Stimulated activated CD4-positive, alpha-beta T cell treated with anti-CD3 and anti-CD28 coated beads, TNF-alpha, amount 100 ng/mL, for 24 hours (primary cell): ENCODE measurements at regions not wholly inside any gene's neighbourhood (a gene's known extent, or its start where the extent isn't known, plus 50 kb on each side); places are given as distances from the start of the nearest gene placed in this dataset.
A peak's percentile ranks its signal among the peaks of the same experiment; 100 is the strongest.
"Not testable (repeated sequence)": the region's sequence is repeated elsewhere in the genome, so short reads cannot be mapped to it uniquely, and the experiment has no call there.

Experiments
- DNase-seq, 3 experiments: peaks; one replicate each; pipeline ENCODE4 v3.0.0-alpha.2; 2020; ENCODE audit warnings: low read depth in 3 of 3

GRCh38 chr14:101616202-101616601, 54.9 kb downstream of the DIO3 start:
- no peak for DNase-seq

DNA sequence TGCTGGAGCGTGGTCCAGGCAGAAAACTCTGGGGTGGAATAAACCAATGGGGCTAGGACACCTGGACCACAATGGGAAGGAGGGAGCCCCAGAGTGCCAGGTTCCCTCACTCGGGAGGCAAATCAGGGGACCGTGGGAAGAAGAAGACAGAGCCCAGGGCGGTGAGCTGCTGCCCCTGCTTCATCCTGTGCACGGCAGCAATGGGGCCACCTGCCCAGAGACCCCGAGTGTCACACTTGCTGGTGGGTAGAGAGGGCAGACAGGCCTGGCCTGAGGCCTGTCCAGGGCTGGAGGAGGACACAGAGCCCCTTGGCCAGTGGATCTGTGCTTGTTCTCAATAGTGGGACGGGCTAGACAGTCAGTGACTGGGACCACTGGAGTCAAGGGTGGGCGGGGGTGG, 58.2 kb downstream of the DIO3 start:
- DNase-seq = no peak

GRCh38 chr14:101620031-101620788, 58.9 kb downstream of the DIO3 start:
- no peak for DNase-seq

DNA sequence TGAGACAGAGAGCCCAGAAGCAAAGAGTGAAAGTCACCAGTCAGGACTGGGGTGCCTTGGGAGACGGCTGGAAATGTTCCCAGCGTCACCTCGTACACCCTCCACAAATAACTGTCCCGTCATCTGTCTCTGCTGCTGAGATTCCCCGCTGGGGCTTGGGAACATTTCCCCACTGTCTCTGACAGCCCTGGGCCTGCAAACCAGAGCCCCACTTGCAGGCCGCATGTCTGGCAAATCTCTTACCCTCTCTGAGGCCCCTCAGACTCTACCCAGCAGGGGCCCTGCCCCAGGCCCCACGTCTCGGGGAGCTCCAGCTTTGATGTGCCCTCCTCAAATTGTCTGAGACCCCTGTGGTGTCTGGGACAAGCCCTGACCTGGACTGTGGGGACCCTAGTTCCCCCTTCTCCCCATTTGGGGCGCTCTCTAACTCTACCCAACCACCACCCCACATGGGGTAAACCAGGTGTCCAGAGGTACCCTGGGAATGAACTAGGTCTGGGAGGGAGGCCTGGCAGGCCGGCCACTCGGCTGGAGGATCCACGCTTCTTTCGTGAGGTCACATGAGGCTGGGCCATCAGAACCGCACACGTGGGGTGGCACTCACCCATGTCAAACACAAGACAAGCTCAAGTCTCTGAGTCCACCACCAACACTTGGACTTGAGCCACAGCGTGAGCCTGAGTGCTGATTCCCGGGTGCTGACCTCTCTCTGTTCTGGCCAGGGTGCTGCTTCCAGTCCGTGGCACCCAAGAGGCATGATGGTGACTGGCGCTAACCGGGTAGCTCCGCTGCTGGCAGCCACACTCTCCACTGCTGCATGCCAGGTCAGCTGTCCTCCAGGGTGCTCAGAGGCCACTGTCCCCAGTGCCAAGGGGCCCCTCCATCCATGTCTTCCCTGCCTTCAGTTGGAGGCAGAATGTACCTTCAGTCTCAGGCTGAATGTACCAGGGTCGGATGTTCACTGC, 59.8 kb downstream of the DIO3 start:
- DNase-seq = no peak

DNA sequence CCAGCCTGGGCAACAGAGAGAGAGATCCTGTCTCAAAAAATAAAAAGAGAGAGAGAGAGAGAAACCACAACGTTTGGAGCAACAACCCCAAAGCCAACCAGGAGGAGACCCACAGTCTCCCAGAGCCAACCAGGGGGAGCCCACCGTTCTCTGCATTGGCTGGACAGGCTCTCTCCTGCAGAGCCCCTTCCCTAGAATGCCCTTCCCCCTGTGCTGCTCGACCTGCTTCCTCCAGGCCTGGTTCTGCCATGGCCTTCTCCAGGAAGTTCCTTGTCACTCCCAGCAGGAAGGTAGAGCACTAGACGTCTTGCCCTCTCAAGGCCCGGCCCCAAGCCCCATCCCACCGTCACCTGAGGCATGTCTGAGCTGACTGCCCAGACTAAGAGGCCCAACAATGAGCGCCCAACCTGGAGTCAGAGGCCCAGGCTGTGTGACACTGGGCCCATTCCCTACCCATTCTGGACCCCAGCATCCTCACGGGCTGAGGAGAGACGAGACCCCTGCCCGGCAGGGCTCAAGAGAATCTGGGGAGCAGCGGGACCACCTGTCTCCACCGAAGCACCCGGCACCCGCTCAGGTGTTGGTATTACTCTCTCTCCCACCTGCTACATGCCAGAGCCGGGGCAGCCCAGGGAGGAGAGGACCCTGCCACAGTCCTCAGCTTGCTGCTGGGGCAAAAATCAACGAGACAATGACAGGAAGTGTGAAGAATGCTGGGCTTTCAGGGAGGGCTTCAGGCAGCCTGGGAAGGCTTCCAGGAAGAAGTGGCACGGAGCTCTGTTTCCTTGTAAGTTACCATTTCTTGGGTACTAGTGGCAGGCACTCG, 61.2 kb downstream of the DIO3 start:
- no peak for DNase-seq

- DNase-seq = no peak
Measured at GRCh38 chr14:101623077-101623372, 61.7 kb downstream of the DIO3 start.

GRCh38 chr14:101623685-101624444, 62.6 kb downstream of the DIO3 start:
- no peak for DNase-seq

- DNase-seq = no peak
Measured at GRCh38 chr14:101624536-101624935, 63.2 kb downstream of the DIO3 start.

DNA sequence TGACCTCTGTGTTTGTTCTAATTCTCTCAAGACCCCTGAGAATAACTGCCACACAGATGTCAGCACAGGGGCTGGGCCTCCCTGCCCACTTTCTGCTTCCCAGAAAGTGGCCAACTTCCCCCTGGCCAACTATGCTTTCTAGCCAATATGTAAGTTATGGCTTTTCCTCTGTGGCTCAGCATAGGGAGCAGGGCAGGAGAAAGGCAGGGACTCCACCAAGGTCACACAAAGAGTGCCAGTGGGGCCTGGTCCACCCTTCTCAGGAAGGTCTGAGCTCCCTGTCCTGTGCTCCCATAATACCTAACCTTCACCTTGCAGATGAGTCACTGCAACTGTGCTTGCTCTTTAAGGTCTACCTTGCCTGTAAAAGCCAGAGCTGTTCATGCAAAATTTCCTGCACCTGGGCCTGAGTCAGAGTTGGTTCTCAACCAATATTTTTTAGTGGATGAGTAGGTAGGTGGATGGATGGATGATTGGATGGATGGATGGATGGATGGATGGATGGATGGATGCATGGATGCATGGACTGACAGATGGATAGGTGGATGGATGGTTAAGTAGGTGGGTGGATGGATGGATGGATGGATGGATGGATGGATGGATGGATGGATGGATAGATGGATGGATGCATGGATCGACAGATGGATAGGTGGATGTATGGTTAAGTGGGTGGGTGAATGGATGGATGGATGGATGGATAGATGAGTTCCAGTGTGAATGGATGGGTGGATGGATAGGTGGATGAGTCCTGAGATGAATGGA, 64.2 kb downstream of the DIO3 start:
- DNase-seq = no peak

DNA sequence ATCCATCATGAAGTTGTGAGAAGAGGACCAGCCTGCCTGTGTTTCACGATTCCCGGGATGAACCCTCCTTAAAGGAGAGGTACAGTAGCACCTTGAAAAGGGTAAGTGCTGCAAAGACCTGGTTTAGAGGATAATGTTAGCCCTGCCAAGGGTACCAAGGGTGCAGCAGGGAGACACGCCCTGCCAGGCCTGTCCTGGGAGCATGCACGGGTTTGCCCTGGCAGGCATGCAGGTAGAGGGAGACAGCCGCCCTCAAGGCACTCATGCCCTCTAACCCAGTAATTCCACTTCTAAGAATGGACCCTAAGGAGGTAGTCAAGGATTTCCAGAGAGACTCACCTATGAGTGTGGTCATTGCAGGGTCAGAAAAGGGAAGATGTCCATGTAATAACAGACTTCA, 65.0 kb downstream of the DIO3 start:
- DNase-seq = no peak

- DNase-seq = no peak
Measured at GRCh38 chr14:101627915-101628262, 66.6 kb downstream of the DIO3 start.

DNA sequence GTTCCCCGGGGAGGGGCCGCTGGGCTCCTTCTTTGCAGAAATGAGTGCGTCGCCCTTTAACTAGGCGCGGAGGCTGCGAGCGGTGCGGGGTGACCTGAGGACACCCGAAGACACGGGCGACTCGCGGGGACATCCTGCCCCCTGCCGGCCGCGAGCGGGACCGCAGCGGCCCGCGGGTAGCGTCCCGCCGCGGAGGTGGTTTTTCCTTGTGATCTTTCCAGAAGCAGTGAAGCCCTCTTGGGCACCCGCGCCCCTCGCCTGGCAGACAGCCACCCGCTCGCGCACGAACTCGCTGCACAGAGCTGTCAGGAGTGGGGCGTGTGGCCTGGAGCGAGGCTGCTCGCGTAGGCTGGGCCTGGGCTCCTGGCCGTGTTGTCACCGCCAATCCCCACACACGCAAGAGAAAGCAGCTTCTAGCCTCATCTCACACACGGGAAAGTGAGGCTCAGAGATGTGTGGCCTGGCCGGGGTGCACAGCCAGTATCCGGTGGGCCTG, 67.2 kb downstream of the DIO3 start:
- peak; percentile 36 to 72 (median 56) for DNase-seq

DNA sequence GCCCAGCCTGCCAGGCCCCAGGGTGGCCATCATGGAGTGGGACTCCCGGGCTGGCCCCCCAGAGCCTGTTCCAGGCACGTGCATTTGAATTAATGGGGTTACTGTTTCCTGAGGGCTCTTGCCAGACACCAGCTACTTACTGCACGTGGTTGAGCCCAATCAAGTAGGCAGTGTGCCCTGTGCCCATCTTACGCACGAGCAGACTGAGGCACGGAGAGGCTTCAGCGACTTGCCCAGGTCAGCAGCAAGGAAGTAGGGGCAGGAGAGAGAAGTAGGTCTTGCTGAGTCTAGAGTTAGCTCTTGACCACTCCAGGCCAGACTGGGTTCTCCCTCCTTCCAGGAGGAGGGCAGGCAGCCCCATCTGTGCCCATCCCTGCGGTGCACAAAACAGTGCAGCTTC, 67.7 kb downstream of the DIO3 start:
- no peak for DNase-seq

GRCh38 chr14:101630056-101630965, 69.0 kb downstream of the DIO3 start:
- no peak for DNase-seq

DNA sequence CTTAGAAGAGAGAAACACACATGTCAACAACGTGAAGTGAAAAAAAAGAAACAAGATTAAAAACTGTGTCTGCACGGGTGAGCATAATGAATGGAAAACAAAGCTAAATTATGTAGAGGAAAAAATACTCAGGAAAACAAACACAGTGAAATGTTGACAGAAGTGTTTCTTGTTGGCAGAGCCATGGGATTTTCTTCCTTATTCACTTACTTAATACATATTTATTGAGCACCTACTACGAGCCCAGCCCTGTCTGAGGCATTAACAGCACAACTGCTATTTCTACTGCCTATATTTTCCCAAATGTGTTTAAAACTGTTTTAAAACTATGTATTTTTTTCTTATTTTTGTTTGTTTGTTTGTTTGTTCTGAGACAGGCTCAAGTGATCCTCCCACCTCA, 69.9 kb downstream of the DIO3 start:
- DNase-seq = no peak

DNA sequence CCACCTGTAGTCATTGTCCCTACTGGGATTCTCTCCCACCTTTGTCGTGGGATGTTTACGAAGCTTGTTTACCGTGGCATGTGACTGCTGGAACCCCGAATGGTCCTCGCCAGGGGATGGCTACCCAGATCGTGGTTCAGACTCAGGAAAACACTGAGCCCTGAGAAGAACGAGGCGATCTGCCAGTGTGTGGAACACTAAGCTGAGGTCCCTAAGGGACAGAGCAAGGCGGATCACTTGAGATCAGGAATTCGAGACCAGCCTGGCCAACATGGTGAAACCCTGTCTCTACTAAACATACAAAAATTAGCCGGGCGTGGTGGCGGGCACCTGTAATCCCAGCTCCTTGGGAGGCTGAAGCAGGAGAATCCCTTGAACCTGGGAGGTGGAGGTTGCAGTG, 70.7 kb downstream of the DIO3 start:
- DNase-seq = not testable (repeated sequence)

DNA sequence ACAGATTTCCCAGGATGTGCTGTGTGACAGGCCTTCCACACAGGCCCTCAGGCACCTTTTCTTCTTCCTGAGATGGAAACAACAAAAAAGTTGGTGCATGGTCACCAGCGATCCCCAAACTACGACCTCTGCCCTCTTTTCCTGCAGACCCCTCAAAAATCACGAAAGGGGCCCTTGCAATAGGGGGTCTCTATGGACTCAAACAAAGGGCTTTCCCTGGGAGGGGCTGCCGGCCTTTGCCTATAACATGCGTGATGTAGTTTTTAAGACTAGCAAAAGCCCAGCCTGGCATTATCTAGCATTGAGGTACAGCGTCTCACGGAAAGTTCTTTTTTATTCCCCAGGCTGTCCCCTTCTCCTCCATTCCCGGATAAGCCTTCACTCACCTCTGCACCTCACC, 71.2 kb downstream of the DIO3 start:
- no peak for DNase-seq

DNA sequence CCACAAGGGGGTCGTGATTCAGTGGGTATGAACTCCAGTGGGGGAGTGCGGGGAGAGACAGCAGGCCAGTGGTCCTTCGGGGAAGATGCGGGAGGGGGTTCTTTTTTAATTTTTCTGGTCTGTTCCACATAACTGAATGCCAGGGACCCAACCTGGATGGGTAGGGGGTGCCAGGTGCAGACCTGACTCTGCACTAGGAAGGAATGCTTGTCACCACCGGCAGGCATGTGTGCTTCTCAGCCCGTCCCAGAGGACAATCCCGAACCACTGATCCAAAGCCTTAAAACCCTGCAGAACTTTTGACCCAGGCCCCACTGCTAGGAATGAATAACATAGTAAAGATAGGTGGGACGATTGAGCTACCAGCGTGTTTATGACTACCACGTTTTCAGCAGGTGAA, 72.0 kb downstream of the DIO3 start:
- DNase-seq = no peak

DNA sequence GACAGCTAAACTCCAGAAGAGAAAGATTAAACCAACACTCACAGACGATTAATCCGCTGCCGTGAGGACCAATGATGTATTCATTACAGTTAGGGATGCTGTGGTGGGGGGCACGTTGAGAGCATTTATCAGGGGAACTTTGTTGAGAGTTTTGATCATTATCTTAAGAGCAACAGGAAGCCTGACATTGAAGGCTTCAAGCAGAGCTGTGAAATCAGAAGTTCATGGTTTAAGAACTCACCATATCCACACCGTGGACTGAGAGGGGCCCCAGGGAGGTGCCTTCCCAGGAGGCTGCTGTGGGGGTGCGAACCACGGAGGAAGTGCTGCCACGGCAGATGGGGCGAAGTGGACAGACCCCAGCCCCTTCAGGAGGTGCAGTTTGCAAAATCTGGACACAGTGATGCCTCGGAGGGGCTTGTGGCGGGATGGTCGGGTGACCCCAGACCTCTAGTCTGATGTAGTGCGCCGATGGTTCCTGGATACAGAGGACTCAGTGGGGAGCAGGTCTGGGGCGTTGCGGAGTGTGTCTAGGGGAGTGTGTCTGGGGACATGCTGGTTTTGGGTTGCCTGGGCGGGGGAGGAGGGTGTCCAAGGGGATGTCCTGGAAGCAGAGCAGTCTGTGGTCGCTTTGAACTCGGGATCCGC, 73.0 kb downstream of the DIO3 start:
- no peak for DNase-seq
